ENCODE measurements at regions not wholly inside any gene's neighbourhood (a gene's known extent, or its start where the extent isn't known, plus 50 kb on each side); places are given as distances from the start of the nearest gene placed in this dataset.

DNA sequence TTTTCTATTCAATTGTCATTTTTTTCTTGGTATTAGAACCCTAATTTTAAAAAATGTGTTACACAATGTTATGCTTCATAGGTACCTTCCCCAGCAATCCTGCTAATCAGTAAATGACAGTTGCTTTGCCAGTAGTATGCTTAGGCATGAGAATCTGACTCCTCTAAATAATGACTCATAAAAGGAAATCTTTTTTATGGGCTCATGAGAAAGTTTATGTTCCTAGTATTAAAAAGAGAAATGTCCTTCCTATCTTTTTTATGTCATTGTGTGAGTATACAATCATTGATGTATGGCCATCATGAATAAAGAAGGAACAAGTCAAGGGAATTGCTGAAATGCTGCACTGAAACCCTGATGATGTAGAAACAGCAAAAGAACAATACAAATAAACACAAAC lies 1237.7 kb upstream of the PCDH20 start:
- intact Hi-C loops (cut with DNase I), result no loop called here
- no peak overlapping the region for H3K4me3 ChIP-seq
- H3K4me1 ChIP-seq, result no peaks in the 10 kb centered on the region
- no peak overlapping the region for H3K27ac ChIP-seq
- H3K36me3 ChIP-seq (ENCODE audit: insufficient read depth in 1 of 2, low read depth in 1 of 2), result no peaks in the 10 kb centered on the region
- H3K27me3 ChIP-seq (ENCODE audit: insufficient read depth in 3 of 3, low read length in 2 of 3), result no peaks in the 10 kb centered on the region
- DNase-seq, result no peak
- H3K9me3 ChIP-seq, result no peaks in the 10 kb centered on the region
- ATAC-seq, result no peak
- TF ChIP-seq, protein P1, sequence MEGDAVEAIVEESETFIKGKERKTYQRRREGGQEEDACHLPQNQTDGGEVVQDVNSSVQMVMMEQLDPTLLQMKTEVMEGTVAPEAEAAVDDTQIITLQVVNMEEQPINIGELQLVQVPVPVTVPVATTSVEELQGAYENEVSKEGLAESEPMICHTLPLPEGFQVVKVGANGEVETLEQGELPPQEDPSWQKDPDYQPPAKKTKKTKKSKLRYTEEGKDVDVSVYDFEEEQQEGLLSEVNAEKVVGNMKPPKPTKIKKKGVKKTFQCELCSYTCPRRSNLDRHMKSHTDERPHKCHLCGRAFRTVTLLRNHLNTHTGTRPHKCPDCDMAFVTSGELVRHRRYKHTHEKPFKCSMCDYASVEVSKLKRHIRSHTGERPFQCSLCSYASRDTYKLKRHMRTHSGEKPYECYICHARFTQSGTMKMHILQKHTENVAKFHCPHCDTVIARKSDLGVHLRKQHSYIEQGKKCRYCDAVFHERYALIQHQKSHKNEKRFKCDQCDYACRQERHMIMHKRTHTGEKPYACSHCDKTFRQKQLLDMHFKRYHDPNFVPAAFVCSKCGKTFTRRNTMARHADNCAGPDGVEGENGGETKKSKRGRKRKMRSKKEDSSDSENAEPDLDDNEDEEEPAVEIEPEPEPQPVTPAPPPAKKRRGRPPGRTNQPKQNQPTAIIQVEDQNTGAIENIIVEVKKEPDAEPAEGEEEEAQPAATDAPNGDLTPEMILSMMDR (IDR thresholded peaks at IDR 0.05), result no peak

GRCh38 chr13:62643799-62644524 lies 1228.3 kb upstream of the PCDH20 start:
- no peaks in the 10 kb centered on the region for H3K9me3 ChIP-seq
- H3K36me3 ChIP-seq (ENCODE audit: insufficient read depth in 1 of 2, low read depth in 1 of 2), result no peaks in the 10 kb centered on the region
- no peaks in the 10 kb centered on the region for H3K4me1 ChIP-seq
- TF ChIP-seq, protein P1 (IDR thresholded peaks at IDR 0.05), result no peak
- no peak overlapping the region for H3K27ac ChIP-seq
- intact Hi-C loops (cut with DNase I), result no loop called here
- no peak overlapping the region for H3K4me3 ChIP-seq
- ATAC-seq, result no peak
- H3K27me3 ChIP-seq (ENCODE audit: insufficient read depth in 3 of 3, low read length in 2 of 3), result no peaks in the 10 kb centered on the region
- no peak for DNase-seq
- WGBS, 3 donors, result 55 to 71% (median 69%) methylated on average over 2 of the region's 2 CpGs

- 93 to 97% (median 95%) methylated on average over 4 of the region's 4 CpGs for WGBS, 3 donors
- ATAC-seq (peak in 1 of 4 donors; percentile 39), DNase-seq (no peak)
- Histone ChIP-seq H3K9me3 (no peaks in the 10 kb centered on the region), H3K4me3 (no peak overlapping the region), H3K4me1 (no peaks in the 10 kb centered on the region), H3K27ac (no peak overlapping the region), H3K27me3 (ENCODE audit: insufficient read depth in 3 of 3, low read length in 2 of 3) (no peaks in the 10 kb centered on the region), H3K36me3 (ENCODE audit: insufficient read depth in 1 of 2, low read depth in 1 of 2) (no peaks in the 10 kb centered on the region)
- intact Hi-C loops (cut with DNase I), result no loop called here
- TF ChIP-seq, protein P1 (IDR thresholded peaks at IDR 0.05), result no peak
Observed at GRCh38 chr13:62643007-62643483, 1227.4 kb upstream of the PCDH20 start.

DNA sequence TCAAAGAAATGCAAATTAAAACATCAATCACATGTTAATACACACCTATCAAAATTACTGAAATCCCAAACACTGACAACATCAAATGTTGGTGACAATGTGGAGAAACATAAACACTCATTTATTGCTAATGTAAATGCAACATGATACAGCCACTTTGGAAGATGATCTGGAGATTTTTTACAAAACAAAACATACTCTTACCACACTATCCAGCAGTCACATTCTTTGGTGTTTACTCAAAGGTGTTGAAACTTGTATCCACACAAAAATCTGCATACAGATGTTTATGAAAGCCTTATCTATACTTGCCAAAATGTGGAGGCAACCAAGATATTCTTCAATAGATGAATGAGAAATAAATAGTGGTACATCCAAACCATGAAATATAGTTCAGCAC lies 1219.5 kb upstream of the PCDH20 start:
- no peaks in the 10 kb centered on the region for H3K36me3 ChIP-seq (ENCODE audit: insufficient read depth in 1 of 2, low read depth in 1 of 2)
- H3K4me1 ChIP-seq, result no peaks in the 10 kb centered on the region
- peaks cover 6% of the 10 kb centered on the region for H3K9me3 ChIP-seq
- H3K4me3 ChIP-seq, result no peak overlapping the region
- TF ChIP-seq, protein P1 (IDR thresholded peaks at IDR 0.05), result no peak
- intact Hi-C loops (cut with DNase I), result no loop called here
- no peak for ATAC-seq
- no peaks in the 10 kb centered on the region for H3K27me3 ChIP-seq (ENCODE audit: insufficient read depth in 3 of 3, low read length in 2 of 3)
- no peak for DNase-seq
- no peak overlapping the region for H3K27ac ChIP-seq

DNA sequence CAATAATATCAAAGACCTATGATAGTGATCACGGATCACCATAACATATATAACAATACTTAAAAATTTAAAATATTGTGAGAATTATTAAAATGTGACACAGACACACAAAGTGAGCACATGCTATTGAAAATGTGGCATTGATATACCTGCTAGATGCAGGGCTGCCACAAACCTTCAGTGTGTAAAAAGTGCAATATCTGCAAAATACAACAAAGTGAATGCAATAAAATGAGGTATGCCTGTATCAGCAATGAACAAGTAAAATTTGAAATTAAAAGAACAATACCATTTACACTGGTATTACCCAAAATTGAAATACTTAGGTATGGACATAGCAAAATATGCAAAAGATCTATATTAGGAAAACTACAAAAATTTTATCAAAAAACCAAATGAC lies 1217.8 kb upstream of the PCDH20 start:
- no peaks in the 10 kb centered on the region for H3K27me3 ChIP-seq (ENCODE audit: insufficient read depth in 3 of 3, low read length in 2 of 3)
- intact Hi-C loops (cut with DNase I), result no loop called here
- H3K36me3 ChIP-seq (ENCODE audit: insufficient read depth in 1 of 2, low read depth in 1 of 2), result no peaks in the 10 kb centered on the region
- no peak overlapping the region for H3K4me3 ChIP-seq
- ATAC-seq (no peak), DNase-seq (no peak)
- H3K27ac ChIP-seq, result no peak overlapping the region
- peaks cover 6% of the 10 kb centered on the region for H3K9me3 ChIP-seq
- 88 to 93% (median 89%) methylated on average over 1 of the region's 1 CpG for WGBS, 3 donors
- TF ChIP-seq, protein P1 (IDR thresholded peaks at IDR 0.05), result no peak
- H3K4me1 ChIP-seq, result no peaks in the 10 kb centered on the region

Measured in psoas muscle (tissue), 7 donors.